ENCODE measurements at regions not wholly inside any gene's neighbourhood (a gene's known extent, or its start where the extent isn't known, plus 50 kb on each side); places are given as distances from the start of the nearest gene placed in this dataset.

- TF ChIP-seq, protein P1, sequence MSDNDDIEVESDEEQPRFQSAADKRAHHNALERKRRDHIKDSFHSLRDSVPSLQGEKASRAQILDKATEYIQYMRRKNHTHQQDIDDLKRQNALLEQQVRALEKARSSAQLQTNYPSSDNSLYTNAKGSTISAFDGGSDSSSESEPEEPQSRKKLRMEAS (IDR thresholded peaks at IDR 0.05; ENCODE audit: low read depth, low read length), result no peak
- no peak for TF ChIP-seq CTCF (IDR thresholded peaks at IDR 0.05; ENCODE audit: low read depth, low read length)
- TF ChIP-seq POLR2A (IDR thresholded peaks at IDR 0.05; ENCODE audit: extremely low read depth, insufficient read length), result no peak
Observed at GRCh38 chr3:67882981-67883380, 228.6 kb upstream of the SUCLG2 start.

Data from NB4 (cell line).